SU-DHL-6 (cell line): ENCODE measurements at regions not wholly inside any gene's neighbourhood (a gene's known extent, or its start where the extent isn't known, plus 50 kb on each side); places are given as distances from the start of the nearest gene placed in this dataset.

Experiments used
- CTCF ChIP-seq: fragments of 200-600 bp; sonication (generic); IDR thresholded peaks from one replicate; pipeline ENCODE4 v1.5.1; 2017; ENCODE audit warnings: antibody characterized with exemption, mild to moderate bottlenecking, low read length, moderate library complexity; ENCODE audit not compliant: insufficient read depth, poor library complexity, severe bottlenecking
- EZH2phosphoT487 ChIP-seq: fragments of 200-600 bp; sonication (generic), shearing (Covaris generic); conservative IDR thresholded peaks from 2 replicates; pipeline ENCODE4 v1.6.1; 2018; ENCODE audit warnings: mild to moderate bottlenecking, antibody characterized with exemption, low read length, moderate library complexity, mixed read lengths

DNA sequence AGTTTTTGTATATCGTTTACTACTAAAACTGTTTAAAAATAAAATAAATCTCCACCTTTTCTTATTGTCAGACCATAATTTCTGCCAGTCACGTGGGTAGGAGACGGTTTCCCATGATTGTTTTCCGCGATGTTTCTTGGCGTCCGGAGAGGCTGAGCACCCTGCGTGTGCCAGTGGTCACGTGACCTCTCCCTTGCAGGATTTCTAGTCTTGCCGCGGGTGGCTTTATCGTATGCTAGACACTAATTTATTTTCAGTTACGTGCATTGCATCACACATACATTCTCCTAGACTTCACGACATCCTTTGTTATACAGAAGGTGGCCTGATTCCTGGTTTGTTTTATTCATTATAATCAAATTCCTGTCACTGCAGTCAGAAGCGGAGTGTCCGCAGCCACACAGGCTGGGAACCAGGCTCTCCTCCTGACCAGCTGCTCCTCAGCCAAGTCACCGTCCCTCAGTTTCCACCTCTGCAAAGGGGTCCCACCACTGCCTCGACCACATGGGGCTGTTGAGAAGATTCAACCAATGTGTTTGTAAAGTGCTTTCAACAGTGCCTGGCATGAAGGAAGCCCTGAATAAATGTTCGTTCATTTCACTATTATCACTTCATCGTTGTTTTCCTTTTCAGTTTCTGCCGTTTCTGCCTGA is 203.2 kb upstream of the PPP2R2D start:
- TF ChIP-seq CTCF (no peak), EZH2phosphoT487 (no peak)
